NCI-H1105 (cell line): ENCODE measurements at regions not wholly inside any gene's neighbourhood (a gene's known extent, or its start where the extent isn't known, plus 50 kb on each side); places are given as distances from the start of the nearest gene placed in this dataset.
"Not testable (repeated sequence)": the region's sequence is repeated elsewhere in the genome, so short reads cannot be mapped to it uniquely, and the experiment has no call there.

Experiments
- DNase-seq: peaks from one replicate; lab custom pipeline; 2025; lab: John Stamatoyannopoulos, UW

GRCh38 chr6:114939630-114940029 is 596.8 kb upstream of the HS3ST5 start:
- no peak for DNase-seq

DNA sequence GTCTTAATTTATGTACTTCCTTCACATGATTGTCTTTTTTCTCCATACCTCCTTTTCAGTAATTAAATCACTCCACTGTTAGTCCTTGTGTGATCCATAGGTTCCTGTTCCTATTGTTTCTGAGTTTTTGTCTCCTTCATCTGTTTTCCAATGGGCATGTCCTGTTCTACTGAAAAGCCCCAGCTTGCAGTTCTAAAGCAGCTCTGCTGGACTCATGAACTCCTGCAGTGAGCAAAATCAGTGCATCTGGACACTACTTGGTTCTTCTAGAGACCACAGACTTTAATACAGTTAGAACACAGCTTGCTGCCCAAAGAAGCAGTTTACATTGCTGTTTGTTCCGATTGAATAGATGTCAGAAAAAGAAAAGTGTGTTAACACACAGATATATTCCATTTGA is 593.3 kb upstream of the HS3ST5 start:
- no peak for DNase-seq

GRCh38 chr6:114934079-114934478 is 591.3 kb upstream of the HS3ST5 start:
- no peak for DNase-seq

DNA sequence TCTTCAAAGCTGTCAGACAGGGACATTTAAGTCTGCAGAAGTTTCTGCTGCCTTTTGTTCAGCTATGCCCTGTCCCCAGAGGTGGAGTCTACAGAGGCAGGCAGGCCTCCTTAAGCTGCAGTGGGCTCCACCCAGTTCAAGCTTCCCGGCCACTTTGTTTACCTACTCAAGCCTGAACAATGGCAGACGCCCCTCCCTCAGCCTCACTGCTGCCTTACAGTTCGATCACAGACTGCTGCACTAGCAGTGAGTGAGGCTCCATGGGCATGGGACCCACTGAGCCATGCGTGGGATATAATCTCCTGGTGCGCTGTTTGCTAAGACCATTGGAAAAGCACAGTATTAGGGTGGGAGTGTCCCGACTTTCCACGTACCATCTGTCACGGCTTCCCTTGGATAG is 585.9 kb upstream of the HS3ST5 start:
- not testable (repeated sequence) for DNase-seq

- DNase-seq = no peak
Observed at GRCh38 chr6:114906096-114906495, 563.3 kb upstream of the HS3ST5 start.

DNA sequence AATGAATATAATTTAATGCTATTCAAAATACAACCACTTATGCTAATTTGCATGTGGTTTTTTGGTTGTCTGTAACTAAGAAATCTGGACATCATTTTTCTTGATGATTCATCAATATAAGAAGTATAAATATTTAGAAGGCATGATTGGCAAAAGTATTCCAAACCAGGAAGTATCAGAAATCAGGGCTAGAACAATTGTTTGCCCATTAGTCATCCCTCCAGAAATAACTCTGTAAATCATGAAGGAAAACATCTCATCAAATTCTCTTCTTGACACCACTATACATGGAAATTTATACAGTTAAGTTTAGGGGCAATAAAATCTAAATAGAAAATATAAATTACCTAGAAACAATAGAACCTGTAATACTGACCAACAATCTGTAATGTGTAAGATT is 554.7 kb upstream of the HS3ST5 start:
- no peak for DNase-seq

- DNase-seq = no peak
Observed at GRCh38 chr6:114892211-114892610, 549.4 kb upstream of the HS3ST5 start.

- DNase-seq = no peak
Observed at GRCh38 chr6:114888241-114888640, 545.4 kb upstream of the HS3ST5 start.

- no peak for DNase-seq
Observed at GRCh38 chr6:114886670-114887436, 544.0 kb upstream of the HS3ST5 start.

GRCh38 chr6:114879693-114880092 is 536.9 kb upstream of the HS3ST5 start:
- no peak for DNase-seq

GRCh38 chr6:114878091-114878490 is 535.3 kb upstream of the HS3ST5 start:
- DNase-seq = no peak

- DNase-seq = no peak
Observed at GRCh38 chr6:114874410-114874809, 531.6 kb upstream of the HS3ST5 start.

GRCh38 chr6:114865506-114865905 is 522.7 kb upstream of the HS3ST5 start:
- not testable (repeated sequence) for DNase-seq

DNA sequence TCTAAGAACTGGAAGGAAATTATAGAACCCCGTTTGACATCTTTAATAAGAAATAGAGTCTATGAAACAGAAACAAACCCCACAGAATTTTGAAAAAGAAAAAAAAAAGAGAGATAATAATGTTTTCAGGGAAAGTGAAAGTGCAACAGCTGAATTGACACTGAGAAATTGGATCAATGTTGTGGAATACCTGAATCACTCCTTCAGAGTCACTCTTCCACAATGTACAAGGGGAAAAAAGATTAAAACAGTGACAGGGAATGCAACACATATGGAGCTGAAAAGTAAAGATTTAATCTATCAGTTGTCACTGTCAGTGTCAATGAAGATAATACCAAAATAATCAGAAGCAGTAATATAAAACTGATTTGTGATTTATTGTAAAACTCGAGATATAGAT is 520.8 kb upstream of the HS3ST5 start:
- DNase-seq = no peak

DNA sequence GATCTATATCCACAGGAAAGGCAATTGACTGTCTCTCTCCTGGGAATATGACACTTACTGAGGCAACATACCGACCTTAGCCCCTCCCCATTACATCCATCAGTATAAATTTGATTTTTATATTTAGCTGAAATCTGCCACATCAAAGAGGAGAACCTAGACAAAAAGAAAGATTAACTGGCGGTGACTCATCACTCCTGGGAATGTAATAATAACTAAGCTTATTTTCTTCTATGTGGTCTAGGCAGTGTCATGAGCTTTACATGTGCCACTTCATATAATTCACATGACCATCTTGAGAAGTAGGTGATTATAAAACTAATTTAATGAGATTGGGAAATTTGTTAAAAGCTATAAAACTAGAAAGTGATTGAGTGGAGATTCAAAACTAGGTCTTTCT is 520.0 kb upstream of the HS3ST5 start:
- DNase-seq = no peak

DNA sequence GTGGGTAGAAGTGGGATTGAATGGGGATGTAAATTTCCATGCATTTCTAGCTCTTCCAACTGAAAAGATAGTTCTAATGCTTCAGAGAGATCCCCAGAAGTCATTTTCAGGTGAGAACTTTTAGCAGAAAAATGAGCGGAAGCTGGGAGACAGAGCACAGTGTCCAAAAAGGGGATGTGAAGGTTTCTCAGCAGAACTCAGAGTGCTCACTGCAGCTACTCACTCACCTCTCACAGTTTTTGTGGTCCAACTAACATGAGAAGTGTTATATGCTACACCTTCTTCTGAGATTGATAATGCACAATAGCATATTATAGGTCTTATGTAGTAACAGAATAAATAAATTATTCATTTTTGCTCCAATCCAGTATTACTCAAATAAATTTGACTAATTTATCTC is 519.2 kb upstream of the HS3ST5 start:
- no peak for DNase-seq

DNA sequence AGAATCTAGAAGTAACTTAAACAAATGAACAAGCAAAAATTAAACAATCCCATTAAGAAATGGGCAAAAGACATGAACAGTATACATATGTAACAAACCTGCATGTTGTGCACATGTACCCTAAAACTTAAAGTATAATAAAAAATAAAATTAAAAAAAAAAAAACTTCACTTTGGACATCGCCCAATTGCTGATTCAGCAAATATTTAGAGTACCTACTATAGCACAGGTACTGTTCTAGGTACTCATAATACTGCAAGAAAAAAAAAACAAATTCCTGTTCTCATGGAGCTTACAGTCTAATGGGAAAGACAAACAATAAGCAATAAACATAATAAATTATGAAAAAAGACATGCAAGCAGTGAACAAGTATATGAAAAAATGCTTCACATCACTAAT is 501.5 kb upstream of the HS3ST5 start:
- DNase-seq = no peak

- no peak for DNase-seq
Observed at GRCh38 chr6:114839019-114839418, 496.2 kb upstream of the HS3ST5 start.

GRCh38 chr6:114833211-114833610 is 490.4 kb upstream of the HS3ST5 start:
- DNase-seq = no peak

DNA sequence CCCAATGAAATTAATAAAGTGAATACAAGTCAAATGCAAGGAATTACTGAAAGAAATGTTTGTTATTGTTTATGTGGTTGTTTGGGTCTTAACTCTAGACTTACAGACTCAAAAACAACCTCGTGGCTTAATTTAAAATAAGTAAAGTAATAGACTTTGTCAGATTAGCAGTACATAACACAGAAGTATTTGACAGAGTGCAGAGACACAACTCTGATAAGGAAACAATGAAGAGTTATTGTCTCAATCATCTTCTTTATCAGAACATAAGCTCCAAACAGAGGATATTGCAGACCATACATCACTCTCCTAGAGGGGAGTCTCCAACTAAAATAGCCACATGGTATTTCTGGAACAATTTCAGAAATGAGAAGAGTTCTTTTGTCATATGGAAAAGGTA is 487.7 kb upstream of the HS3ST5 start:
- no peak for DNase-seq

DNA sequence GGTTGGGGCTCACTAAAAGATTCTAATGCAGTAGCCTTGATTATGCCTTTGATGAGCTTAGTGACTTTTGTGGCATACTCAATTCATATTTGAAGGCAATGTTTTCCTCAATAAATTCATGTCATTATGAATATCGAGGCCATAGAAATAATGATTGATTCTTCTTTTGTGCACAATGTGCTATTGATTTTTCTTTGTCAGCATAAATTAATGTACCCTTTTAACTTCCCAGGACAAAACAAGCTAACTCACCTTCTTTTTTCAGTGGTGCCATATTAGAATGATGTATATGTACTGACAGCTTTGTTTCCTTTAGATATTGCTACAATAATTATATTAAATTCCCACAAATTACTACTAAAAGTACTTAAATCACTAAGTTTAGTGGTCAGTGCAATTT is 484.3 kb upstream of the HS3ST5 start:
- no peak for DNase-seq

DNA sequence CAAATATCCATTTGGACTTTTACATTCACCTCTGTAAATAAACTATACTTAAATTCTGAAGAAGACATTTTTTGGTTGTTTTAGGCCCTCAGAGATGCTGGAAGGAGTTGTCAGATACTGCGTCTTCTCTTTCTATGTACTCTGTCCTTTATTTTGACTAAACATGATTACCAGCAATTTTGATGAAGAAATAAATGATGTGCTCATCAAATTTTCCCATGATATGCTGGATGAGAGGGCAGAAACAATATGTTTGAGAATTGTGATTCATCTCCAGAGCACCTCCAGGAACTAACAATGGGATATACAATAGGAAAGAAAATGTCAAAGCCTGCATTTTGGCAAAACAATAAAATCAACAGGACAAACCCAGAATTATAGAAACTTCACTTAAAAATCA is 481.6 kb upstream of the HS3ST5 start:
- no peak for DNase-seq

- no peak for DNase-seq
Observed at GRCh38 chr6:114816678-114817077, 473.9 kb upstream of the HS3ST5 start.

DNA sequence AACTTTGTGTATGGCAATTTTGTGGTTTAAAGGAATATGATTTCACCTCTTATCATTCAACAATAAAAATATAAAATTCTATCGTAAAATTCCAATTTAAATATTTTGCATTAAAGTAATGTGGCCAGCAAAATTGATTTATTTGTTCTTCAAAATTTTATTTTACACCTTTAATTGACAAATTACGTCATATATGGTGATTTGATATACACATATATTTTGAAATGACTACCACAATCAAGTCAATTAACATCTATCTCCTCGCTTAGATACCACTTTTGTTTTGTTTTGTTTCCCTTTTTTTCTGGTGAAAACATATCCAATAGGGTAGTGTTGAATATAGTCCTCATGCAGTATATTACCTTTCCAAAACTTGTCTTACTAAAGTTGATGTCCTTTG is 467.6 kb upstream of the HS3ST5 start:
- DNase-seq = no peak
